ENCODE measurements at regions not wholly inside any gene's neighbourhood (a gene's known extent, or its start where the extent isn't known, plus 50 kb on each side); places are given as distances from the start of the nearest gene placed in this dataset.
"Not testable (repeated sequence)": the region's sequence is repeated elsewhere in the genome, so short reads cannot be mapped to it uniquely, and the experiment has no call there.

- not testable (repeated sequence) for TF ChIP-seq SUZ12, TARDBP (IDR thresholded peaks at IDR 0.05)
Observed at GRCh38 chr7:51369228-51369627, 52.6 kb upstream of the COBL start.

All from HEK293T (cell line).